IMR-90 (cell line): ENCODE measurements at regions not wholly inside any gene's neighbourhood (a gene's known extent, or its start where the extent isn't known, plus 50 kb on each side); places are given as distances from the start of the nearest gene placed in this dataset.

Experiments
- CEBPB ChIP-seq: IDR thresholded peaks from 2 replicates; pipeline ENCODE4 v1.6.1; 2012; ENCODE audit warnings: low read depth, low read length, improper control_type of control experiment
- POLR2A ChIP-seq: IDR thresholded peaks from 2 replicates; pipeline ENCODE4 v1.6.1; 2012; ENCODE audit warnings: mild to moderate bottlenecking, low read depth, low read length
- RCOR1 ChIP-seq: IDR thresholded peaks from 2 replicates; pipeline ENCODE4 v1.6.1; 2012; ENCODE audit warnings: mild to moderate bottlenecking, low read length, improper control_type of control experiment; ENCODE audit not compliant: insufficient replicate concordance
- TF ChIP-seq, protein P1 (sequence below): conservative IDR thresholded peaks from 2 replicates; pipeline ENCODE4 v1.5.1; 2012; ENCODE audit warnings: mild to moderate bottlenecking, low read depth, low read length, improper control_type of control experiment
- TF ChIP-seq, protein P2 (sequence below): fragments of 150-350 bp; IDR thresholded peaks from 2 replicates; pipeline ENCODE4 v1.6.1; 2017; ENCODE audit warnings: mild to moderate bottlenecking, antibody characterized with exemption, low read length, low read depth

DNA sequence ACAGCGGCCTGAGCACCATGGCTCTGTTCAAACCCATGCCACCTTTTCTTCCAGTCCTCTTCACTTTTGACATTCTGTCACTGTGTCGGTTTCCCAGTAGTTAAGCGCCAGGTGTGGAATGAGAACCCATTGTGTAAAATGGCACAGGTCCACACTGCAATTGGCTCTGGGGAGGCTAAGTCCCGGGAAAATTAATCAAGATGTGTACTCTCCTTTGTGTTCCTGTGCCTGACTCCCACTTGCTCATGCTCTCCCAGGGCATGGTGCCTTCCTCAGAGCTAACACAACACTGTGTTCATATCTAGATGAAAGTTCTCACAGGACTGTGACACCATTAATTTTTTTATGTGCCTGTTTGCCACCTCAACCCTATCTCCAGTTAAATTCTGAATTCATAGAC, 59.0 kb upstream of the BTG3 start:
- no peak for TF ChIP-seq RCOR1
- TF ChIP-seq, protein P1, sequence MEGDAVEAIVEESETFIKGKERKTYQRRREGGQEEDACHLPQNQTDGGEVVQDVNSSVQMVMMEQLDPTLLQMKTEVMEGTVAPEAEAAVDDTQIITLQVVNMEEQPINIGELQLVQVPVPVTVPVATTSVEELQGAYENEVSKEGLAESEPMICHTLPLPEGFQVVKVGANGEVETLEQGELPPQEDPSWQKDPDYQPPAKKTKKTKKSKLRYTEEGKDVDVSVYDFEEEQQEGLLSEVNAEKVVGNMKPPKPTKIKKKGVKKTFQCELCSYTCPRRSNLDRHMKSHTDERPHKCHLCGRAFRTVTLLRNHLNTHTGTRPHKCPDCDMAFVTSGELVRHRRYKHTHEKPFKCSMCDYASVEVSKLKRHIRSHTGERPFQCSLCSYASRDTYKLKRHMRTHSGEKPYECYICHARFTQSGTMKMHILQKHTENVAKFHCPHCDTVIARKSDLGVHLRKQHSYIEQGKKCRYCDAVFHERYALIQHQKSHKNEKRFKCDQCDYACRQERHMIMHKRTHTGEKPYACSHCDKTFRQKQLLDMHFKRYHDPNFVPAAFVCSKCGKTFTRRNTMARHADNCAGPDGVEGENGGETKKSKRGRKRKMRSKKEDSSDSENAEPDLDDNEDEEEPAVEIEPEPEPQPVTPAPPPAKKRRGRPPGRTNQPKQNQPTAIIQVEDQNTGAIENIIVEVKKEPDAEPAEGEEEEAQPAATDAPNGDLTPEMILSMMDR: no peak
- no peak for TF ChIP-seq POLR2A
- TF ChIP-seq, protein P2, sequence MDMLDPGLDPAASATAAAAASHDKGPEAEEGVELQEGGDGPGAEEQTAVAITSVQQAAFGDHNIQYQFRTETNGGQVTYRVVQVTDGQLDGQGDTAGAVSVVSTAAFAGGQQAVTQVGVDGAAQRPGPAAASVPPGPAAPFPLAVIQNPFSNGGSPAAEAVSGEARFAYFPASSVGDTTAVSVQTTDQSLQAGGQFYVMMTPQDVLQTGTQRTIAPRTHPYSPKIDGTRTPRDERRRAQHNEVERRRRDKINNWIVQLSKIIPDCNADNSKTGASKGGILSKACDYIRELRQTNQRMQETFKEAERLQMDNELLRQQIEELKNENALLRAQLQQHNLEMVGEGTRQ: no peak
- TF ChIP-seq CEBPB: no peak
